ENCODE measurements at regions not wholly inside any gene's neighbourhood (a gene's known extent, or its start where the extent isn't known, plus 50 kb on each side); places are given as distances from the start of the nearest gene placed in this dataset.
"Not testable (repeated sequence)": the region's sequence is repeated elsewhere in the genome, so short reads cannot be mapped to it uniquely, and the experiment has no call there.

GRCh38 chr5:87752362-87752761 lies 339.6 kb upstream of the CCNH start:
- no peak for DNase-seq (ENCODE audit: low read depth in 2 of 2)

- no peak for DNase-seq (ENCODE audit: low read depth in 2 of 2)
Measured at GRCh38 chr5:87751824-87752223, 339.1 kb upstream of the CCNH start.

- DNase-seq (ENCODE audit: low read depth in 2 of 2), result no peak
Measured at GRCh38 chr5:87746891-87747377, 334.2 kb upstream of the CCNH start.

- no peak for DNase-seq (ENCODE audit: low read depth in 2 of 2)
Measured at GRCh38 chr5:87746341-87746740, 333.6 kb upstream of the CCNH start.

- no peak for DNase-seq (ENCODE audit: low read depth in 2 of 2)
Measured at GRCh38 chr5:87741881-87742280, 329.2 kb upstream of the CCNH start.

DNA sequence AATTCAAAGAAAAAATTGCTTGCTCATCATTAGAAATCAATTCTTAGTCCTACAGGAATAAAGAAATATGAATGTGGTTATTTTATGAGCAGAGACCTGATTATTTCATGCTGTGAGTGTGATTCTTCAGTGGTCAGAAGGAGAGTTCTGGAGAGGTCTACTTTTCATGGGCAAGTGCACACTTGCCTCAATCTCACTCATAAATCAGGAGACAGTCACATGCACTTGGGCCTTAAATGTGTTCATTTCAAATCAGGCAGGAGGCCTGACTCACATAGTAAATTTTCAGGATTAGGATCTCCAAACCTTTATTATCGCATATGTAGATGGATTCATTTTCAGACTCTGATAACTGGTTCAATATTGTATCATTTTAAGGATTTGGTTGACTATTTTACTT lies 323.2 kb upstream of the CCNH start:
- no peak for DNase-seq (ENCODE audit: low read depth in 2 of 2)

DNA sequence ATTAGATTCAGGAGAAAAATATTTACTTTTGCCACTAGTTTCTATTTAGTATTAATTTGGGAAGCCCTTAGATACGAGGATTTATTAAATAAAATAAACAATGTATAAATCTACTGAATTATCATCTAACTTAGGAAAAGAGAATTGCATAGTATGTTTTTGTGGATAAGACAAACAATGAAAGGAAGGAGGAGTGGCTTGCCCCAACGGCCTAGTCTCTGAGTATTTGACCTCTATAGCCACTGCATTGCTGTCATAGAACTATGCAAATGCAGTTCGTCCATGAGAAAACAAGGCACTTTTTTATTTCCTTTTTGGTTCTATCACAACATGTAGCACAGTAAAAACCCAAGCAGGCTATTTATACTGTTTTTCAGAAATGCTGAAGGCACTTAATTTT lies 321.2 kb upstream of the CCNH start:
- DNase-seq (ENCODE audit: low read depth in 2 of 2), result no peak

- DNase-seq (ENCODE audit: low read depth in 2 of 2), result no peak
Measured at GRCh38 chr5:87732875-87733768, 320.4 kb upstream of the CCNH start.

- DNase-seq (ENCODE audit: low read depth in 2 of 2), result no peak
Measured at GRCh38 chr5:87729781-87730180, 317.1 kb upstream of the CCNH start.

- no peak for DNase-seq (ENCODE audit: low read depth in 2 of 2)
Measured at GRCh38 chr5:87722286-87722685, 309.6 kb upstream of the CCNH start.

GRCh38 chr5:87718224-87718925 lies 305.6 kb upstream of the CCNH start:
- not testable (repeated sequence) for DNase-seq (ENCODE audit: low read depth in 2 of 2)

DNA sequence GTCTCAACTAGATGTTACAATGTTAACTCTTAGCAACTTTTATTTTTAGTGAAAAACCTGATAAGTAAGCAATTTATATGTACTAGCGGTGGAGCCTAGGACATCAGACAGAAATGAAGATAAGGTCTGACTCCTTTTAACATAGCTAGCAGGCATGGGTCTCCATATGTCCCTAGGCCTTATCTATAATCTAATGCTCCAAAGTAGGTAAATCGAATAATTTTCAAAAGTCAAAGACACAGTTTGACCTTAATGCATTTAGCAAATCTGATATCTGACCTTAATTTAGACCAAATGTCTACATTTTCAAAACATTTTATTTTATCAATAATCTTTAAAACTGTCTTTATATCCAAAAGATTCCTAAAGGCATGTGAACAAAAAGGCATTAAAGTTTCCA lies 305.0 kb upstream of the CCNH start:
- no peak for DNase-seq (ENCODE audit: low read depth in 2 of 2)

DNA sequence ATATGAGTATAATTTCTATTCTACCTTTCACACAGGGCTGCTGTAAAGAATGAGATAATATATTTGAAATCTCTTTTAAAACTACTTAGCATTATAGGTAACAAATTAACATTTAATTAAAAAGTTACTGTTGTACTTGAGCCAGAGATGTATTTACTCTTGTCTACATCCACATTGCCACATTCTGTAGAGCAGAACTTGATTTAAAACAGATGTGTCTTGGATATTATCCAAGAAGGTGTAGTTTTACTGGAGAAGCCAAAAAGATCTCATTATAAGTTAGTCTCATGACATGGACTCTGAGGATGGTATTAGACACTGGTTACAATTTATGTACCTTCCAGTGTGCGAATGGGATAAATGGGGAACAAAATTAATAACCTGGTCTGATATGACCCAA lies 293.1 kb upstream of the CCNH start:
- DNase-seq (ENCODE audit: low read depth in 2 of 2), result no peak

DNA sequence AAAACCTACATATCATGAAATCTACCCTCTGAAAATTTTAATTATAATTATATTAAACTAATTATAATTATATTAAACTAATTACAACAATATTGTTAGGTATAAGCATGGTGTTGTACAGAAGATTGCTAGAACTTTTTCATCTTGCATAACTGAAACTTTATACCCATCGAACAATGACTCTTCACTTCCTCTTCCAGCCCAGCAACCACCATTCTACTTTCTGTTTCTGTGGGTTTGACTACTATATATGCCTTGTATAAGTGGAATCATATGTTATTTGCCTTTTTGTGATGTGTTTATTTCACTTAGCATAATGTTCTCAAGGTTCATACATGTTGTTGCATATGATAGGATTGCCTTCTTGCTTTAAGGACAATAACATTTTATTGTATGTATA lies 274.2 kb upstream of the CCNH start:
- no peak for DNase-seq (ENCODE audit: low read depth in 2 of 2)

- DNase-seq (ENCODE audit: low read depth in 2 of 2), result no peak
Measured at GRCh38 chr5:87686018-87686417, 273.3 kb upstream of the CCNH start.

GRCh38 chr5:87674235-87674634 lies 261.5 kb upstream of the CCNH start:
- DNase-seq (ENCODE audit: low read depth in 2 of 2), result no peak

GRCh38 chr5:87671146-87671545 lies 258.4 kb upstream of the CCNH start:
- no peak for DNase-seq (ENCODE audit: low read depth in 2 of 2)

- DNase-seq (ENCODE audit: low read depth in 2 of 2), result no peak
Measured at GRCh38 chr5:87665166-87665565, 252.4 kb upstream of the CCNH start.

DNA sequence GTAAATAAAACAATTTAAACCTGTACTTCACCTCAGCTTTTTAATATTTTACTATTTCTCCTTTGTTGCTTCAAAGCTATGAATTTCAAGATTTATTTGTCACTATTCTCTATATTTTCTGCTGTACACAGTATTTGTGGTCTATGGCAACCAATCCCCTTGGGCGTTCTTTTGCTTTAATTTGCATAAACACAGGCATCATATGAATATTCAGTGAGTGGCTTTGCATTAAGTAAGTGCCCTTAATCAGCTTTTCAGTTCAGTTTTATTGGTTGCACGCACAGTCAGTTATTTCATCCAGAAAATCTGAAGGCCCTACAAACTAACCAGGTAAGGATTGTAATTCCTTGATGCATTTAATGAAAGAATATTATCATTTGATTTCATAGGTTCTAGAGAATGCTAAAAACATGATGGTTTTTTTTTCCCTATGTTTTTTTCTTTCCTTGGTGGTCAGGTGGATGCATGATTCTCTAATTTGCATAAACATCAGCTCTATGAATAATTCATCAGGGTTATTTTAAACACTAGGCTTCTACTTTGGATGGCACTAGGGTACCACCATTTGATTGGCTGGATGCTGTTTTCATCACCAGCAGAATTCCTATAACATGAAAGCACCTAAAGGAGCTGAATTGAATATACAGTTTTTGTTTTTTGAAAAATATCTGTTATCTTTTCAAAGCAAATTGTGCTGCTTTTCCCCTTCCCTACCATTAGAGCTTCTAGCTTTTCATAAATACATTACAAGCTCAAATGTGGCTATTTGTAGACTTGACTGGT lies 249.2 kb upstream of the CCNH start:
- DNase-seq (ENCODE audit: low read depth in 2 of 2), result no peak

DNA sequence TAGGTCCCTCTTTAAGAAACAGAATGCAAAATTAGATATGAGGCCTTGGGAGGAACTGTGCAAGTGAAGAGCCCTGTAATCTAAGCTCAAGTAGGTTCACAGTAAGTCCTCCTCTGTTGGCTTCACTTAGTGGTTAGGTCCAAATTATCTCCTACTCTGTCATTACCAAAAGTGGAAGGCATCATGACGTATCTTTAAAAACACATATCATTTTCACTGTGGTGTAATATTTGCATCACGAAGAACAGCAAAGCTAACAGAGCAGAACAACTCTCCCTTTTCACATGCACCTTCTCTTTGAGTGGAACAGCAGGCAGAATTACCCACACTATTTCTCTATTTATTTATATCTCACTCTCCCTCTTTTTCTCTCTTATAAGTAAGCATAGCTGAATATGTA lies 240.5 kb upstream of the CCNH start:
- DNase-seq (ENCODE audit: low read depth in 2 of 2), result no peak

- DNase-seq (ENCODE audit: low read depth in 2 of 2), result no peak
Measured at GRCh38 chr5:87650284-87650683, 237.6 kb upstream of the CCNH start.

GRCh38 chr5:87649455-87649854 lies 236.7 kb upstream of the CCNH start:
- no peak for DNase-seq (ENCODE audit: low read depth in 2 of 2)
